ENCODE measurements at regions not wholly inside any gene's neighbourhood (a gene's known extent, or its start where the extent isn't known, plus 50 kb on each side); places are given as distances from the start of the nearest gene placed in this dataset.
A peak's percentile ranks its signal among the peaks of the same experiment; 100 is the strongest.
"Not testable (repeated sequence)": the region's sequence is repeated elsewhere in the genome, so short reads cannot be mapped to it uniquely, and the experiment has no call there.

GRCh38 chr10:52387744-52388143 lies 73.7 kb downstream of the DKK1 start:
- TF ChIP-seq CTCF (IDR thresholded peaks at IDR 0.05; ENCODE audit: low read depth, low read length) = no peak

GRCh38 chr10:52390388-52390787 lies 76.3 kb downstream of the DKK1 start:
- H3K36me3 ChIP-seq = no peaks in the 10 kb centered on the region
- H3K9me3 ChIP-seq (ENCODE audit: low read depth) = no peaks in the 10 kb centered on the region
- H3K4me3 ChIP-seq = no peak overlapping the region
- no peaks in the 10 kb centered on the region for H3K27me3 ChIP-seq
- no peak overlapping the region for H3K27ac ChIP-seq
- DNase-seq (ENCODE audit: low read depth in 1 of 2, low spot score in 1 of 2) = peak in 1 of 2 donors; percentile 43
- H3K4me1 ChIP-seq (ENCODE audit: low read depth) = no peaks in the 10 kb centered on the region
- no peak for TF ChIP-seq CTCF (IDR thresholded peaks at IDR 0.05; ENCODE audit: low read depth, low read length)

More at GRCh38 chr10:52387744-52388143, 73.7 kb downstream of the DKK1 start:
- Histone ChIP-seq H3K27me3 (no peaks in the 10 kb centered on the region), H3K36me3 (no peaks in the 10 kb centered on the region), H3K4me3 (no peak overlapping the region), H3K27ac (no peak overlapping the region), H3K9me3 (ENCODE audit: low read depth) (no peaks in the 10 kb centered on the region), H3K4me1 (ENCODE audit: low read depth) (no peaks in the 10 kb centered on the region)
- DNase-seq (ENCODE audit: low read depth in 1 of 2, low spot score in 1 of 2) = no peak

- TF ChIP-seq CTCF (IDR thresholded peaks at IDR 0.05; ENCODE audit: low read depth, low read length) = no peak
- H3K27me3 ChIP-seq = no peaks in the 10 kb centered on the region
- no peaks in the 10 kb centered on the region for H3K9me3 ChIP-seq (ENCODE audit: low read depth)
- no peaks in the 10 kb centered on the region for H3K36me3 ChIP-seq
- H3K4me1 ChIP-seq (ENCODE audit: low read depth) = no peaks in the 10 kb centered on the region
- no peak overlapping the region for H3K27ac ChIP-seq
- H3K4me3 ChIP-seq = no peak overlapping the region
- DNase-seq (ENCODE audit: low read depth in 1 of 2, low spot score in 1 of 2) = no peak
These were observed 78.0 kb downstream of the DKK1 start for GRCh38 chr10:52391927-52392602.

GRCh38 chr10:52394246-52394645 lies 80.2 kb downstream of the DKK1 start:
- Histone ChIP-seq H3K4me3 (no peak overlapping the region), H3K9me3 (ENCODE audit: low read depth) (no peaks in the 10 kb centered on the region), H3K36me3 (no peaks in the 10 kb centered on the region), H3K4me1 (ENCODE audit: low read depth) (no peaks in the 10 kb centered on the region), H3K27ac (no peak overlapping the region), H3K27me3 (no peaks in the 10 kb centered on the region)
- TF ChIP-seq CTCF (IDR thresholded peaks at IDR 0.05; ENCODE audit: low read depth, low read length) = no peak
- no peak for DNase-seq (ENCODE audit: low read depth in 1 of 2, low spot score in 1 of 2)

- H3K27me3 ChIP-seq = no peaks in the 10 kb centered on the region
- no peak overlapping the region for H3K27ac ChIP-seq
- no peaks in the 10 kb centered on the region for H3K9me3 ChIP-seq (ENCODE audit: low read depth)
- H3K4me3 ChIP-seq = no peak overlapping the region
- no peak for TF ChIP-seq CTCF (IDR thresholded peaks at IDR 0.05; ENCODE audit: low read depth, low read length)
- peak in 1 of 2 donors; percentile 50 for DNase-seq (ENCODE audit: low read depth in 1 of 2, low spot score in 1 of 2)
- no peaks in the 10 kb centered on the region for H3K4me1 ChIP-seq (ENCODE audit: low read depth)
- H3K36me3 ChIP-seq = no peaks in the 10 kb centered on the region
These were observed 86.5 kb downstream of the DKK1 start for GRCh38 chr10:52400562-52400961.

- H3K9me3 ChIP-seq (ENCODE audit: low read depth); H3K36me3 ChIP-seq; DNase-seq (ENCODE audit: low read depth in 1 of 2, low spot score in 1 of 2); H3K4me3 ChIP-seq; H3K27me3 ChIP-seq; H3K4me1 ChIP-seq (ENCODE audit: low read depth); H3K27ac ChIP-seq: not testable (repeated sequence)
These were observed 89.7 kb downstream of the DKK1 start for GRCh38 chr10:52403801-52404200.
